GM12878 (cell line): ENCODE measurements at regions not wholly inside any gene's neighbourhood (a gene's known extent, or its start where the extent isn't known, plus 50 kb on each side); places are given as distances from the start of the nearest gene placed in this dataset.

Experiments used
- MTA3 ChIP-seq: IDR thresholded peaks from 2 replicates; pipeline ENCODE4 v1.6.1; 2012; ENCODE audit warnings: low read length, inconsistent platforms, borderline replicate concordance
- POU2F2 ChIP-seq: IDR thresholded peaks from 3 replicates; pipeline ENCODE4 v1.6.1; 2011; ENCODE audit warnings: low read depth, mild to moderate bottlenecking, low read length, borderline replicate concordance
- RUNX3 ChIP-seq: IDR thresholded peaks from 2 replicates; pipeline ENCODE4 v1.6.1; 2012; ENCODE audit warnings: low read length, inconsistent platforms
- SKIL ChIP-seq: fragments of 450-650 bp; IDR thresholded peaks from 2 replicates; pipeline ENCODE4 v1.6.1; 2017; ENCODE audit warnings: mild to moderate bottlenecking, low read depth, inconsistent platforms; ENCODE audit not compliant: poor library complexity, severe bottlenecking
- SMAD5 ChIP-seq: IDR thresholded peaks from 2 replicates; pipeline ENCODE4 v1.6.1; 2016; ENCODE audit warnings: antibody characterized with exemption, low read depth
- TF ChIP-seq, protein P1 (sequence below): fragments of 450-650 bp; formaldehyde crosslinking; IDR thresholded peaks from 2 replicates; pipeline ENCODE4 v1.4.0; 2020; ENCODE audit warnings: mild to moderate bottlenecking, moderate library complexity

GRCh38 chr3:10700821-10701220, 115.2 kb upstream of the SLC6A11 start (continued):
- TF ChIP-seq, protein P1, sequence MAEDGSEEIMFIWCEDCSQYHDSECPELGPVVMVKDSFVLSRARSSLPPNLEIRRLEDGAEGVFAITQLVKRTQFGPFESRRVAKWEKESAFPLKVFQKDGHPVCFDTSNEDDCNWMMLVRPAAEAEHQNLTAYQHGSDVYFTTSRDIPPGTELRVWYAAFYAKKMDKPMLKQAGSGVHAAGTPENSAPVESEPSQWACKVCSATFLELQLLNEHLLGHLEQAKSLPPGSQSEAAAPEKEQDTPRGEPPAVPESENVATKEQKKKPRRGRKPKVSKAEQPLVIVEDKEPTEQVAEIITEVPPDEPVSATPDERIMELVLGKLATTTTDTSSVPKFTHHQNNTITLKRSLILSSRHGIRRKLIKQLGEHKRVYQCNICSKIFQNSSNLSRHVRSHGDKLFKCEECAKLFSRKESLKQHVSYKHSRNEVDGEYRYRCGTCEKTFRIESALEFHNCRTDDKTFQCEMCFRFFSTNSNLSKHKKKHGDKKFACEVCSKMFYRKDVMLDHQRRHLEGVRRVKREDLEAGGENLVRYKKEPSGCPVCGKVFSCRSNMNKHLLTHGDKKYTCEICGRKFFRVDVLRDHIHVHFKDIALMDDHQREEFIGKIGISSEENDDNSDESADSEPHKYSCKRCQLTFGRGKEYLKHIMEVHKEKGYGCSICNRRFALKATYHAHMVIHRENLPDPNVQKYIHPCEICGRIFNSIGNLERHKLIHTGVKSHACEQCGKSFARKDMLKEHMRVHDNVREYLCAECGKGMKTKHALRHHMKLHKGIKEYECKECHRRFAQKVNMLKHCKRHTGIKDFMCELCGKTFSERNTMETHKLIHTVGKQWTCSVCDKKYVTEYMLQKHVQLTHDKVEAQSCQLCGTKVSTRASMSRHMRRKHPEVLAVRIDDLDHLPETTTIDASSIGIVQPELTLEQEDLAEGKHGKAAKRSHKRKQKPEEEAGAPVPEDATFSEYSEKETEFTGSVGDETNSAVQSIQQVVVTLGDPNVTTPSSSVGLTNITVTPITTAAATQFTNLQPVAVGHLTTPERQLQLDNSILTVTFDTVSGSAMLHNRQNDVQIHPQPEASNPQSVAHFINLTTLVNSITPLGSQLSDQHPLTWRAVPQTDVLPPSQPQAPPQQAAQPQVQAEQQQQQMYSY (CRISPR knock-in tag), result no peak
- TF ChIP-seq RUNX3 (peak; percentile 42; the same call in 1 of the 2 replicates), SKIL (no peak), SMAD5 (no peak), POU2F2 (no peak), MTA3 (no peak)
